ENCODE measurements at regions not wholly inside any gene's neighbourhood (a gene's known extent, or its start where the extent isn't known, plus 50 kb on each side); places are given as distances from the start of the nearest gene placed in this dataset.

DNA sequence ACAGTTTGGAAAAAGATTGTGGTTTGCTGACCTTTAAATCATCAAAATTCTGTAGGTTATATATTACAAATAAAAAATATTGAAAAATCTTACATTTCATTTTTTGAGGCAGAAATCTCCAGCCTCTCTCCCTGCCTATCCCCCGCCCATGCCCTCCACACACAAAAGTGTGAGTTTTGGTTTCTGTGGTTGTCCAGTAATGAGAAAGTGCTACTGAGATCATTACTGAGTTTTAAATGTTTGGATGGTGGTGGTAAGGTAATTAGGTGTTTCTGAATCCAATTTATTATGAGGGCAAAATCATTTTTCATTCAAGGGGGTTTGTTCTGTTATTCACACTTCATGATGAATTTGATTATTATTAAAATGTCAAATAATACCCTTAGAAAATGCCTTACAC lies 448.0 kb upstream of the SLC10A2 start:
- TF ChIP-seq, protein P1, sequence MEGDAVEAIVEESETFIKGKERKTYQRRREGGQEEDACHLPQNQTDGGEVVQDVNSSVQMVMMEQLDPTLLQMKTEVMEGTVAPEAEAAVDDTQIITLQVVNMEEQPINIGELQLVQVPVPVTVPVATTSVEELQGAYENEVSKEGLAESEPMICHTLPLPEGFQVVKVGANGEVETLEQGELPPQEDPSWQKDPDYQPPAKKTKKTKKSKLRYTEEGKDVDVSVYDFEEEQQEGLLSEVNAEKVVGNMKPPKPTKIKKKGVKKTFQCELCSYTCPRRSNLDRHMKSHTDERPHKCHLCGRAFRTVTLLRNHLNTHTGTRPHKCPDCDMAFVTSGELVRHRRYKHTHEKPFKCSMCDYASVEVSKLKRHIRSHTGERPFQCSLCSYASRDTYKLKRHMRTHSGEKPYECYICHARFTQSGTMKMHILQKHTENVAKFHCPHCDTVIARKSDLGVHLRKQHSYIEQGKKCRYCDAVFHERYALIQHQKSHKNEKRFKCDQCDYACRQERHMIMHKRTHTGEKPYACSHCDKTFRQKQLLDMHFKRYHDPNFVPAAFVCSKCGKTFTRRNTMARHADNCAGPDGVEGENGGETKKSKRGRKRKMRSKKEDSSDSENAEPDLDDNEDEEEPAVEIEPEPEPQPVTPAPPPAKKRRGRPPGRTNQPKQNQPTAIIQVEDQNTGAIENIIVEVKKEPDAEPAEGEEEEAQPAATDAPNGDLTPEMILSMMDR (IDR thresholded peaks at IDR 0.05; ENCODE audit: low read depth, low read length, poor library complexity, severe bottlenecking): no peak
- TF ChIP-seq EZH2phosphoT487 (IDR thresholded peaks at IDR 0.05; ENCODE audit: borderline replicate concordance, low read length): no peak
